HEK293 (cell line): ENCODE measurements at regions not wholly inside any gene's neighbourhood (a gene's known extent, or its start where the extent isn't known, plus 50 kb on each side); places are given as distances from the start of the nearest gene placed in this dataset.

ENCODE experiments used
- KLF9 ChIP-seq: fragments of 450-650 bp; formaldehyde crosslinking; IDR thresholded peaks from 2 replicates; pipeline ENCODE4 v1.5.1; 2016; ENCODE audit warnings: missing biosample characterization, missing genetic modification characterization, low read depth
- PRDM10 ChIP-seq: fragments of 450-650 bp; formaldehyde crosslinking; IDR thresholded peaks from 2 replicates; pipeline ENCODE4 v1.5.1; 2016; ENCODE audit warnings: missing biosample characterization, missing genetic modification characterization
- WT1 ChIP-seq: fragments of 450-650 bp; formaldehyde crosslinking; IDR thresholded peaks from 2 replicates; pipeline ENCODE4 v1.5.1; 2016; ENCODE audit warnings: missing biosample characterization, missing genetic modification characterization
- ZNF174 ChIP-seq: fragments of 450-650 bp; formaldehyde crosslinking; IDR thresholded peaks from 2 replicates; pipeline ENCODE4 v1.5.0; 2017; ENCODE audit warnings: missing biosample characterization, mild to moderate bottlenecking, missing genetic modification characterization
- ZNF184 ChIP-seq: fragments of 450-650 bp; IDR thresholded peaks from 2 replicates; pipeline ENCODE4 v1.5.1; 2018; ENCODE audit warnings: missing biosample characterization, mild to moderate bottlenecking, missing genetic modification characterization
- ZNF335 ChIP-seq: fragments of 450-650 bp; formaldehyde crosslinking; conservative IDR thresholded peaks from 2 replicates; pipeline ENCODE4 v1.5.1; 2016; ENCODE audit warnings: missing biosample characterization, missing genetic modification characterization
- ZNF664 ChIP-seq: fragments of 450-650 bp; formaldehyde crosslinking; IDR thresholded peaks from 2 replicates; pipeline ENCODE4 v1.5.1; 2016; ENCODE audit warnings: missing biosample characterization, missing genetic modification characterization
- ZNF777 ChIP-seq: fragments of 450-650 bp; formaldehyde crosslinking; IDR thresholded peaks from 2 replicates; pipeline ENCODE4 v1.5.1; 2017; ENCODE audit warnings: missing biosample characterization, missing genetic modification characterization, borderline replicate concordance
- TF ChIP-seq, protein P1 (sequence below): fragments of 450-650 bp; formaldehyde crosslinking; IDR thresholded peaks from 2 replicates; pipeline ENCODE4 v1.5.1; 2016; ENCODE audit warnings: missing biosample characterization, missing genetic modification characterization

GRCh38 chr18:6489977-6490376, 75.3 kb upstream of the L3MBTL4 start:
- TF ChIP-seq, protein P1, sequence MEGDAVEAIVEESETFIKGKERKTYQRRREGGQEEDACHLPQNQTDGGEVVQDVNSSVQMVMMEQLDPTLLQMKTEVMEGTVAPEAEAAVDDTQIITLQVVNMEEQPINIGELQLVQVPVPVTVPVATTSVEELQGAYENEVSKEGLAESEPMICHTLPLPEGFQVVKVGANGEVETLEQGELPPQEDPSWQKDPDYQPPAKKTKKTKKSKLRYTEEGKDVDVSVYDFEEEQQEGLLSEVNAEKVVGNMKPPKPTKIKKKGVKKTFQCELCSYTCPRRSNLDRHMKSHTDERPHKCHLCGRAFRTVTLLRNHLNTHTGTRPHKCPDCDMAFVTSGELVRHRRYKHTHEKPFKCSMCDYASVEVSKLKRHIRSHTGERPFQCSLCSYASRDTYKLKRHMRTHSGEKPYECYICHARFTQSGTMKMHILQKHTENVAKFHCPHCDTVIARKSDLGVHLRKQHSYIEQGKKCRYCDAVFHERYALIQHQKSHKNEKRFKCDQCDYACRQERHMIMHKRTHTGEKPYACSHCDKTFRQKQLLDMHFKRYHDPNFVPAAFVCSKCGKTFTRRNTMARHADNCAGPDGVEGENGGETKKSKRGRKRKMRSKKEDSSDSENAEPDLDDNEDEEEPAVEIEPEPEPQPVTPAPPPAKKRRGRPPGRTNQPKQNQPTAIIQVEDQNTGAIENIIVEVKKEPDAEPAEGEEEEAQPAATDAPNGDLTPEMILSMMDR = no peak
- TF ChIP-seq ZNF174 (tag by site-specific recombination) (no peak), ZNF664 (tag by site-specific recombination) (no peak), PRDM10 (tag by site-specific recombination) (no peak), WT1 (tag by site-specific recombination) (no peak), ZNF335 (tag by site-specific recombination) (no peak), ZNF184 (no peak), KLF9 (no peak), ZNF777 (no peak)
